H1 (cell line): ENCODE measurements at regions not wholly inside any gene's neighbourhood (a gene's known extent, or its start where the extent isn't known, plus 50 kb on each side); places are given as distances from the start of the nearest gene placed in this dataset.

Experiments used
- CTCF ChIA-PET: fragments of 300-600 bp; sonication (Branson Sonifier 250); formaldehyde crosslinking; loops from one replicate; lab custom pipeline; 2021; ENCODE audit not compliant: partially characterized antibody; lab: Charles Lee
- POLR2A ChIA-PET: fragments of 300-600 bp; sonication (Branson Sonifier 250); formaldehyde crosslinking; loops from one replicate; lab custom pipeline; 2021; ENCODE audit warnings: inconsistent platforms; ENCODE audit not compliant: partially characterized antibody; lab: Charles Lee
- DNase-seq, 2 experiments: peaks; one replicate each; pipeline versions ENCODE4 v3.0.0 to v3.0.0-alpha.2; 2010 to 2022; ENCODE audit warnings: low spot score in 2 of 2, low read depth in 1 of 2, mixed read lengths in 1 of 2
- FAIRE-seq: peaks from 2 replicates; lab custom pipeline; 2011; peaks lifted over from hg19 to GRCh38; lab: Jason Lieb, UNC
- H2AFZ ChIP-seq: 2 replicates; pipeline ENCODE4 v1.8.1; 2012; ENCODE audit warnings: low read length, inconsistent platforms
- H2AK5ac ChIP-seq: 2 replicates; pipeline ENCODE4 v1.6.1; 2013; ENCODE audit warnings: low read depth, low read length
- H2BK120ac ChIP-seq: replicated peaks from 2 replicates; pipeline ENCODE3; 2013; ENCODE audit warnings: low read depth, low read length, inconsistent platforms
- H2BK12ac ChIP-seq: 2 replicates; pipeline ENCODE4 v1.6.1; 2013; ENCODE audit warnings: low read depth, low read length
- H2BK15ac ChIP-seq: 2 replicates; pipeline ENCODE4 v1.6.1; 2013; ENCODE audit warnings: low read length
- H2BK20ac ChIP-seq: 2 replicates; pipeline ENCODE4 v1.6.1; 2013; ENCODE audit warnings: low read length
- H2BK5ac ChIP-seq: 2 replicates; pipeline ENCODE4 v1.6.1; 2013; ENCODE audit warnings: low read depth, low read length
- H3K14ac ChIP-seq: 2 replicates; pipeline ENCODE4 v1.6.1; 2013; ENCODE audit warnings: inconsistent platforms; ENCODE audit not compliant: insufficient read length
- H3K18ac ChIP-seq: 2 replicates; pipeline ENCODE4 v1.6.1; 2013; ENCODE audit warnings: low read length; ENCODE audit errors: extremely low read depth
- H3K23ac ChIP-seq: 2 replicates; pipeline ENCODE4 v1.6.1; 2013; ENCODE audit warnings: inconsistent platforms; ENCODE audit not compliant: insufficient read length
- H3K23me2 ChIP-seq: 2 replicates; pipeline ENCODE4 v1.6.1; 2013; ENCODE audit warnings: low read depth, low read length
- H3K27ac ChIP-seq: 2 replicates; pipeline ENCODE4 v1.6.1; 2011; ENCODE audit warnings: low read depth, low read length, inconsistent platforms
- H3K27me3 ChIP-seq, 4 experiments: replicated peaks in 1 of 4; 1 replicate in 1 of 4; 2 replicates in 3 of 4; pipeline versions ENCODE4 v1.6.1 to v1.8.1; 2011 to 2013; ENCODE audit warnings: low read length in 3 of 4, mild to moderate bottlenecking in 3 of 4, inconsistent platforms in 2 of 4, mixed read lengths in 2 of 4, moderate library complexity in 1 of 4; ENCODE audit not compliant: control insufficient read depth in 3 of 4, insufficient read depth in 3 of 4; ENCODE audit errors: extremely low read depth in 1 of 4
- H3K36me3 ChIP-seq, 4 experiments: 2 replicates each; pipeline versions ENCODE4 v1.6.1 to v1.8.1; 2011 to 2013; ENCODE audit warnings: mild to moderate bottlenecking in 4 of 4, low read length in 3 of 4, moderate library complexity in 2 of 4, control low read depth in 1 of 4, inconsistent platforms in 1 of 4; ENCODE audit not compliant: insufficient read depth in 4 of 4, control insufficient read depth in 2 of 4
- H3K4ac ChIP-seq: replicated peaks from 2 replicates; pipeline ENCODE3; 2013; ENCODE audit warnings: low read length, low read depth, mixed read lengths, inconsistent platforms; ENCODE audit not compliant: insufficient read length
- H3K4me1 ChIP-seq, 4 experiments: replicated peaks in 1 of 4; 1 replicate in 1 of 4; 2 replicates in 3 of 4; pipeline versions ENCODE4 v1.6.1 to v1.8.1; 2011 to 2013; ENCODE audit warnings: low read length in 3 of 4, inconsistent platforms in 2 of 4, mixed read lengths in 1 of 4; ENCODE audit not compliant: insufficient read depth in 4 of 4, control insufficient read depth in 3 of 4
- H3K4me2 ChIP-seq, 2 experiments: 2 replicates each; pipeline versions ENCODE4 v1.6.1 to v1.8.1; 2011 to 2013; ENCODE audit warnings: low read depth in 2 of 2, low read length in 2 of 2, control low read depth in 1 of 2, inconsistent platforms in 1 of 2, mild to moderate bottlenecking in 1 of 2; ENCODE audit not compliant: insufficient read depth in 1 of 2
- H3K4me3 ChIP-seq, 4 experiments: fragments of 200-600, 300-600 bp in 1 of 4; sonication (generic), shearing (Covaris generic), sonication (Bioruptor Twin) in 1 of 4; 2 replicates each; pipeline versions ENCODE4 v1.5.1 to v1.8.1; 2011 to 2016; ENCODE audit warnings: low read length in 4 of 4, low read depth in 3 of 4, control low read depth in 2 of 4, inconsistent platforms in 2 of 4, mild to moderate bottlenecking in 2 of 4, mixed read lengths in 1 of 4, moderate library complexity in 1 of 4; ENCODE audit not compliant: insufficient read depth in 2 of 4; ENCODE audit errors: extremely low read depth in 1 of 4
- H3K56ac ChIP-seq: replicated peaks from 2 replicates; pipeline ENCODE3; 2013; ENCODE audit warnings: low read depth, mild to moderate bottlenecking, mixed read lengths, low read length, inconsistent platforms; ENCODE audit not compliant: insufficient read length
- H3K79me1 ChIP-seq: 2 replicates; pipeline ENCODE4 v1.6.1; 2013; ENCODE audit warnings: low read depth, low read length, control low read depth
- H3K79me2 ChIP-seq, 2 experiments: 2 replicates each; pipeline versions ENCODE4 v1.6.1 to v1.8.1; 2012 to 2013; ENCODE audit warnings: low read length in 2 of 2, mild to moderate bottlenecking in 2 of 2, inconsistent platforms in 1 of 2; ENCODE audit not compliant: insufficient read depth in 2 of 2, control insufficient read depth in 1 of 2
- H3K9ac ChIP-seq, 4 experiments: replicated peaks in 1 of 4; 1 replicate in 1 of 4; 2 replicates in 3 of 4; pipeline versions ENCODE4 v1.6.1 to v1.8.1; 2011 to 2013; ENCODE audit warnings: low read depth in 3 of 4, low read length in 3 of 4, control low read depth in 2 of 4, mild to moderate bottlenecking in 2 of 4, moderate library complexity in 2 of 4, inconsistent platforms in 1 of 4; ENCODE audit errors: extremely low read depth in 1 of 4
- H3K9me3 ChIP-seq, 2 experiments: 2 replicates each; pipeline versions ENCODE4 v1.6.1 to v1.8.1; 2012 to 2013; ENCODE audit warnings: mild to moderate bottlenecking in 2 of 2, moderate library complexity in 2 of 2, control low read depth in 1 of 2, inconsistent platforms in 1 of 2, low read depth in 1 of 2, low read length in 1 of 2, mixed read lengths in 1 of 2; ENCODE audit not compliant: insufficient read depth in 2 of 2
- H4K20me1 ChIP-seq, 2 experiments: replicated peaks in 1 of 2; 2 replicates each; pipeline versions ENCODE3 to v1.8.1; 2011 to 2013; ENCODE audit warnings: inconsistent platforms in 2 of 2, low read length in 2 of 2, mild to moderate bottlenecking in 1 of 2; ENCODE audit not compliant: insufficient read depth in 2 of 2, control insufficient read depth in 1 of 2
- H4K5ac ChIP-seq: 2 replicates; pipeline ENCODE4 v1.6.1; 2013; ENCODE audit warnings: low read length, low read depth, mixed read lengths, inconsistent platforms; ENCODE audit not compliant: insufficient read length
- H4K8ac ChIP-seq: 2 replicates; pipeline ENCODE4 v1.8.0; 2013; ENCODE audit warnings: mild to moderate bottlenecking, moderate library complexity, low read length, inconsistent platforms; ENCODE audit not compliant: insufficient read depth; ENCODE audit errors: extremely low read depth
- H4K91ac ChIP-seq: replicated peaks from 2 replicates; pipeline ENCODE3; 2013; ENCODE audit warnings: low read length, mixed read lengths, inconsistent platforms; ENCODE audit not compliant: insufficient read length
- ASH2L ChIP-seq: fragments of 200-600, 300-600 bp; sonication (generic); IDR thresholded peaks from one replicate; pipeline ENCODE4 v1.7.1; 2017; ENCODE audit warnings: low read length
- CBX5 ChIP-seq: fragments of 300-800, 300-1000 bp; sonication (generic); IDR thresholded peaks from 2 replicates; pipeline ENCODE4 v1.7.1; 2016; ENCODE audit warnings: antibody characterized with exemption, low read length, low read depth
- CHD2 ChIP-seq: IDR thresholded peaks from 2 replicates; pipeline ENCODE4 v1.6.1; 2012; ENCODE audit warnings: low read length, improper control_type of control experiment
- CREB1 ChIP-seq: IDR thresholded peaks from 2 replicates; pipeline ENCODE4 v1.6.1; 2012; ENCODE audit warnings: inconsistent platforms
- CTCF ChIP-seq, 3 experiments: IDR thresholded peaks; 1 replicate in 2 of 3; 2 replicates in 1 of 3; pipeline versions ENCODE4 v1.5.1 to v1.6.1; 2011; ENCODE audit warnings: low read length in 3 of 3, mild to moderate bottlenecking in 3 of 3, inconsistent platforms in 2 of 3, low read depth in 1 of 3, moderate library complexity in 1 of 3; ENCODE audit not compliant: insufficient read depth in 1 of 3; ENCODE audit errors: control extremely low read depth in 1 of 3
- FOSL1 ChIP-seq: IDR thresholded peaks from 2 replicates; pipeline ENCODE4 v1.6.1; 2011; ENCODE audit warnings: mild to moderate bottlenecking, low read depth, low read length, moderate library complexity; ENCODE audit not compliant: insufficient read depth
- KDM4A ChIP-seq: IDR thresholded peaks from one replicate; pipeline ENCODE4 v1.7.1; 2012; ENCODE audit warnings: low read depth, mild to moderate bottlenecking, moderate library complexity, low read length, inconsistent platforms; ENCODE audit not compliant: severe bottlenecking
- MAX ChIP-seq: IDR thresholded peaks from 2 replicates; pipeline ENCODE4 v1.6.1; 2012; ENCODE audit warnings: inconsistent platforms
- SIN3A ChIP-seq, 2 experiments: IDR thresholded peaks in 1 of 2; conservative IDR thresholded peaks in 1 of 2; 2 replicates each; pipeline ENCODE4 v1.6.1; 2011 to 2012; ENCODE audit warnings: low read length in 2 of 2, improper control_type of control experiment in 1 of 2, low read depth in 1 of 2, mild to moderate bottlenecking in 1 of 2
- SRF ChIP-seq: IDR thresholded peaks from 2 replicates; pipeline ENCODE4 v1.6.1; 2011; ENCODE audit warnings: mild to moderate bottlenecking, low read depth, low read length, moderate library complexity
- TAF1 ChIP-seq: IDR thresholded peaks from 2 replicates; pipeline ENCODE4 v1.6.1; 2011; ENCODE audit warnings: mild to moderate bottlenecking, low read depth, low read length
- ZNF274 ChIP-seq: IDR thresholded peaks from 2 replicates; pipeline ENCODE4 v1.7.0; 2012; ENCODE audit warnings: low read length, borderline replicate concordance; ENCODE audit errors: extremely low read depth
- WGBS, 2 experiments: shearing (Covaris generic) in 1 of 2; methylation state at CpG; one replicate each; pipeline versions ENCODE4 v1.1.6 to v1.1.7; 2013 to 2015; ENCODE audit warnings: low lambda C conversion rate in 2 of 2, mixed read lengths in 2 of 2, inconsistent platforms in 1 of 2, low coverage in 1 of 2, missing lambda C conversion rate in 1 of 2; ENCODE audit not compliant: insufficient replicate concordance in 2 of 2, insufficient coverage in 1 of 2, insufficient read length in 1 of 2; ENCODE audit errors: extremely low coverage in 1 of 2, missing lambda C conversion rate in 1 of 2; 5-methylcytosine and 5-hydroxymethylcytosine counted together

- no peak overlapping the region for H2BK12ac ChIP-seq
- H3K23me2 ChIP-seq = no peaks in the 10 kb centered on the region; the same call in 1 of the 2 replicates
- H3K14ac ChIP-seq = no peak overlapping the region
- no peaks in the 10 kb centered on the region for H3K27me3 ChIP-seq
- H2BK5ac ChIP-seq = no peak overlapping the region
- H2BK15ac ChIP-seq = no peak overlapping the region
- H2BK120ac ChIP-seq = no peak overlapping the region
- peak overlapping the region; percentile 46; the same call in 1 of the 2 replicates for H4K8ac ChIP-seq
- H3K9ac ChIP-seq = no peak overlapping the region
- no peaks in the 10 kb centered on the region for H3K36me3 ChIP-seq
- no peak overlapping the region for H4K91ac ChIP-seq
- no peak overlapping the region for H3K23ac ChIP-seq
- H4K5ac ChIP-seq = no peak overlapping the region
- DNase-seq (no peak), FAIRE-seq (no peak)
- no peaks in the 10 kb centered on the region for H4K20me1 ChIP-seq
- H3K27ac ChIP-seq = no peak overlapping the region
- H3K4me2 ChIP-seq = no peak overlapping the region
- H3K79me2 ChIP-seq = no peaks in the 10 kb centered on the region
- H3K4ac ChIP-seq = no peak overlapping the region
- H3K4me3 ChIP-seq = no peak overlapping the region
- no peak overlapping the region for H3K18ac ChIP-seq
- WGBS, 2 experiments = 91% methylated on average over 11 of the region's 11 CpGs; no CpG with 5 or more reads in 1 of the 2 experiments
- no peak overlapping the region for H2AK5ac ChIP-seq
- H3K56ac ChIP-seq = no peak overlapping the region
- H3K79me1 ChIP-seq = no peaks in the 10 kb centered on the region
- H3K4me1 ChIP-seq = no peaks in the 10 kb centered on the region; a peak in 1 of 7 replicates
- no peaks in the 10 kb centered on the region for H3K9me3 ChIP-seq
- CTCF ChIA-PET = interaction anchor here (0.7 to 4.8 kb wide), 13 partner anchors 9 to 1042 kb away, joined by 3 to 41 read pairs (median 6); no protein-coding TSS in a partner anchor
- H2AFZ ChIP-seq = no peak overlapping the region
- H2BK20ac ChIP-seq = no peak overlapping the region
- POLR2A ChIA-PET = no interaction called here
- TF ChIP-seq TAF1 (no peak), CBX5 (no peak), MAX (no peak), ZNF274 (no peak), ASH2L (no peak), KDM4A (no peak), SIN3A (conservative IDR thresholded peaks at IDR 0.05 in 1 of 2, IDR thresholded peaks at IDR 0.05 in 1 of 2; ENCODE audit: low read depth in 1 of 2, low read length in 2 of 2) (no peak), CREB1 (no peak), CTCF (IDR thresholded peaks at IDR 0.05; ENCODE audit: control extremely low read depth in 1 of 3, insufficient read depth in 1 of 3, low read depth in 1 of 3, low read length in 3 of 3) (no peak), CHD2 (no peak), FOSL1 (no peak), SRF (no peak)
These were observed 52.2 kb upstream of the LSM14A start for GRCh38 chr19:34120141-34120540.
